Kidney (tissue), 13 donors: ENCODE measurements at regions not wholly inside any gene's neighbourhood (a gene's known extent, or its start where the extent isn't known, plus 50 kb on each side); places are given as distances from the start of the nearest gene placed in this dataset.
"Not testable (repeated sequence)": the region's sequence is repeated elsewhere in the genome, so short reads cannot be mapped to it uniquely, and the experiment has no call there.

ENCODE experiments used
- DNase-seq, 5 donors: peaks; one replicate each; pipeline ENCODE4 v3.0.0-alpha.2; 2013 to 2020
- FAIRE-seq: peaks from 2 replicates; lab custom pipeline; 2012; peaks lifted over from hg19 to GRCh38; lab: Jason Lieb, UNC
- H3K27ac ChIP-seq, 2 donors: one replicate each; pipeline ENCODE4 v1.7.0; 2013; ENCODE audit warnings: low read depth in 2 of 2, low read length in 2 of 2, inconsistent platforms in 1 of 2
- H3K27me3 ChIP-seq: one replicate; pipeline ENCODE4 v1.7.1; 2013; ENCODE audit warnings: low read length, inconsistent platforms; ENCODE audit not compliant: control insufficient read depth, insufficient read depth
- H3K36me3 ChIP-seq, 3 donors: one replicate each; pipeline versions ENCODE4 v1.7.0 to v1.7.1; 2013; ENCODE audit warnings: low read length in 3 of 3, control low read depth in 1 of 3, inconsistent platforms in 1 of 3; ENCODE audit not compliant: insufficient read depth in 3 of 3, control insufficient read depth in 2 of 3
- H3K4me1 ChIP-seq, 3 donors: one replicate each; pipeline versions ENCODE4 v1.7.0 to v1.7.1; 2013; ENCODE audit warnings: low read length in 3 of 3, inconsistent platforms in 1 of 3, low read depth in 1 of 3; ENCODE audit not compliant: control insufficient read depth in 2 of 3, insufficient read depth in 2 of 3
- H3K4me3 ChIP-seq, 3 donors: one replicate each; pipeline versions ENCODE4 v1.7.0 to v1.8.1; 2013; ENCODE audit warnings: low read length in 3 of 3, control low read depth in 1 of 3, inconsistent platforms in 1 of 3
- H3K9ac ChIP-seq, 3 donors: one replicate each; pipeline versions ENCODE4 v1.7.0 to v1.7.1; 2013; ENCODE audit warnings: low read length in 3 of 3, control low read depth in 1 of 3, inconsistent platforms in 1 of 3
- H3K9me3 ChIP-seq, 3 donors: one replicate each; pipeline versions ENCODE4 v1.7.0 to v1.7.1; 2013; ENCODE audit warnings: low read length in 3 of 3, control low read depth in 1 of 3, inconsistent platforms in 1 of 3; ENCODE audit not compliant: control insufficient read depth in 2 of 3, insufficient read depth in 1 of 3
- CTCF ChIP-seq: IDR thresholded peaks from 3 replicates; pipeline ENCODE4 v1.5.1; 2012; ENCODE audit warnings: mild to moderate bottlenecking, moderate library complexity, borderline replicate concordance; ENCODE audit not compliant: insufficient read depth; ENCODE audit errors: extremely low read depth
- intact Hi-C: fragments of 100-400 bp; cut with DNase I; formaldehyde crosslinking; loops from one replicate; pipeline ENCODE4 v1.11.1; 2022
- donor health status: control.
- donor health status: control.
- donor health status: control.
- donor health status: control.
- donor health status: control.
- donor health status: DM: yes; HTN: yes; CAD: no.
- donor health status: Normal renal cell carcinoma (clear cell type).

GRCh38 chr17:69695646-69696045 lies 281.1 kb downstream of the MAP2K6 start:
- Histone ChIP-seq H3K27ac (no peak overlapping the region), H3K9me3 (peaks cover 0 to 7% (median 0%) of the 10 kb centered on the region in 3 donors), H3K36me3 (no peaks in the 10 kb centered on the region), H3K4me3 (no peak overlapping the region), H3K9ac (no peak overlapping the region), H3K4me1 (peaks cover 0 to 2% (median 0%) of the 10 kb centered on the region in 3 donors), H3K27me3 (no peaks in the 10 kb centered on the region)
- intact Hi-C loops, result no loop called here
- no peak for DNase-seq
- TF ChIP-seq CTCF, result no peak
- FAIRE-seq, result no peak

- no peak overlapping the region for H3K9ac ChIP-seq
- DNase-seq, result peak in 1 of 5 donors; percentile 50
- no peak for FAIRE-seq
- peaks cover 0 to 2% (median 0%) of the 10 kb centered on the region in 3 donors for H3K4me1 ChIP-seq
- no peaks in the 10 kb centered on the region for H3K27me3 ChIP-seq
- no peak for TF ChIP-seq CTCF
- H3K27ac ChIP-seq, result no peak overlapping the region
- H3K9me3 ChIP-seq, result peaks cover 0 to 7% (median 0%) of the 10 kb centered on the region in 3 donors
- intact Hi-C loops, result no loop called here
- H3K4me3 ChIP-seq, result no peak overlapping the region
- H3K36me3 ChIP-seq, result no peaks in the 10 kb centered on the region
Measured at GRCh38 chr17:69696650-69697049, 282.2 kb downstream of the MAP2K6 start.

GRCh38 chr17:69698352-69698751 lies 283.9 kb downstream of the MAP2K6 start:
- H3K4me3 ChIP-seq, intact Hi-C loops, FAIRE-seq, H3K9ac ChIP-seq, H3K9me3 ChIP-seq, H3K27ac ChIP-seq, H3K36me3 ChIP-seq, H3K4me1 ChIP-seq, H3K27me3 ChIP-seq, DNase-seq: not testable (repeated sequence)

- no peaks in the 10 kb centered on the region for H3K27me3 ChIP-seq
- H3K27ac ChIP-seq, result no peak overlapping the region
- DNase-seq, result no peak
- H3K4me3 ChIP-seq, result no peak overlapping the region
- no peak for TF ChIP-seq CTCF
- H3K9me3 ChIP-seq, result peaks cover 0 to 7% (median 0%) of the 10 kb centered on the region in 3 donors
- H3K9ac ChIP-seq, result no peak overlapping the region
- no peaks in the 10 kb centered on the region for H3K36me3 ChIP-seq
- no peaks in the 10 kb centered on the region for H3K4me1 ChIP-seq
- FAIRE-seq, result no peak
- intact Hi-C loops, result no loop called here
Measured at GRCh38 chr17:69702078-69702477, 287.6 kb downstream of the MAP2K6 start.
